CD4-positive, alpha-beta T cell (primary cell): ENCODE measurements at regions not wholly inside any gene's neighbourhood (a gene's known extent, or its start where the extent isn't known, plus 50 kb on each side); places are given as distances from the start of the nearest gene placed in this dataset.

ENCODE experiments used
- ATAC-seq: fragments of 200-7000 bp; cut with Tn5 transposase; one replicate; pipeline ENCODE4 v1.10.0; 2022; ENCODE audit warnings: mild to moderate bottlenecking; ENCODE audit not compliant: poor library complexity
- CTCF ChIA-PET: fragments of 350-600 bp; sonication (Branson Sonifier 250); formaldehyde crosslinking; loops from one replicate; lab custom pipeline; 2021; ENCODE audit warnings: antibody characterized with exemption, inconsistent platforms; lab: Charles Lee
- POLR2A ChIA-PET: fragments of 350-600 bp; sonication (Branson Sonifier 250); formaldehyde crosslinking; loops from one replicate; lab custom pipeline; 2021; ENCODE audit warnings: antibody characterized with exemption, inconsistent platforms; lab: Charles Lee
- DNase-seq, 14 experiments: peaks; one replicate each; pipeline ENCODE4 v3.0.0-alpha.2; 2013 to 2020; ENCODE audit warnings: mixed read lengths in 2 of 14
- H3K27ac ChIP-seq, 2 donors: one replicate each; pipeline versions ENCODE4 v1.5.1 to v1.7.0; 2013; ENCODE audit warnings: low read length in 2 of 2, low read depth in 1 of 2, mild to moderate bottlenecking in 1 of 2
- H3K27me3 ChIP-seq, 2 experiments: 1 replicate in 1 of 2; 2 replicates in 1 of 2; pipeline versions ENCODE4 v1.6.1 to v1.7.0; 2013; ENCODE audit warnings: low read length in 2 of 2, control low read depth in 1 of 2, mild to moderate bottlenecking in 1 of 2, moderate library complexity in 1 of 2; ENCODE audit not compliant: insufficient read depth in 2 of 2, control insufficient read depth in 1 of 2
- H3K36me3 ChIP-seq: one replicate; pipeline ENCODE4 v1.6.1; 2013; ENCODE audit warnings: low read length, control low read depth; ENCODE audit not compliant: insufficient read depth
- H3K4me1 ChIP-seq: one replicate; pipeline ENCODE4 v1.6.1; 2013; ENCODE audit warnings: low read length, control low read depth; ENCODE audit not compliant: insufficient read depth
- H3K4me3 ChIP-seq: one replicate; pipeline ENCODE4 v1.5.1; 2013; ENCODE audit warnings: mild to moderate bottlenecking, low read length, moderate library complexity
- H3K9me3 ChIP-seq, 2 experiments: 1 replicate in 1 of 2; 2 replicates in 1 of 2; pipeline versions ENCODE4 v1.6.1 to v1.7.0; 2013; ENCODE audit warnings: low read length in 2 of 2, mild to moderate bottlenecking in 2 of 2, control low read depth in 1 of 2, moderate library complexity in 1 of 2; ENCODE audit not compliant: control insufficient read depth in 1 of 2, insufficient read depth in 1 of 2
- H3K27ac Mint-ChIP-seq: one replicate; pipeline ENCODE4 v1.8.0; 2020; ENCODE audit warnings: mixed read lengths
- H3K27me3 Mint-ChIP-seq: one replicate; pipeline ENCODE4 v1.8.0; 2021; ENCODE audit warnings: mixed read lengths
- H3K36me3 Mint-ChIP-seq: one replicate; pipeline ENCODE4 v1.8.0; 2021; ENCODE audit warnings: low read depth, mixed read lengths
- H3K4me1 Mint-ChIP-seq: one replicate; pipeline ENCODE4 v1.8.0; 2021; ENCODE audit warnings: low read depth, mixed read lengths
- H3K4me3 Mint-ChIP-seq: one replicate; pipeline ENCODE4 v1.8.0; 2020; ENCODE audit warnings: mild to moderate bottlenecking, mixed read lengths
- H3K9me3 Mint-ChIP-seq: one replicate; pipeline ENCODE4 v1.8.0; 2020; ENCODE audit warnings: mixed read lengths
- CTCF ChIP-seq: fragments of 200-600 bp; IDR thresholded peaks from one replicate; pipeline ENCODE4 v1.8.0; 2022; ENCODE audit warnings: antibody characterized with exemption, mild to moderate bottlenecking
- intact Hi-C, 2 experiments: fragments of 100-400 bp; cut with DNase I in 1 of 2; cut with micrococcal nuclease in 1 of 2; formaldehyde crosslinking; loops; one replicate each; pipeline versions ENCODE4 v1.15.1 to v1.9.0; 2023 to 2025; cut with DNase I, micrococcal nuclease

GRCh38 chr3:146953511-146953981, 348.4 kb upstream of the PLSCR5 start:
- no peaks in the 10 kb centered on the region for H3K9me3 Mint-ChIP-seq
- Histone ChIP-seq H3K27me3 (no peaks in the 10 kb centered on the region), H3K4me3 (no peak overlapping the region), H3K9me3 (no peaks in the 10 kb centered on the region), H3K4me1 (no peaks in the 10 kb centered on the region), H3K27ac (no peak overlapping the region), H3K36me3 (no peaks in the 10 kb centered on the region)
- DNase-seq: no peak
- H3K4me3 Mint-ChIP-seq: no peak overlapping the region
- H3K4me1 Mint-ChIP-seq: no peaks in the 10 kb centered on the region
- H3K27me3 Mint-ChIP-seq: no peaks in the 10 kb centered on the region
- H3K36me3 Mint-ChIP-seq: no peaks in the 10 kb centered on the region
- no peak overlapping the region for H3K27ac Mint-ChIP-seq
- no peak for ATAC-seq
- ChIA-PET CTCF (no interaction called here), POLR2A (no interaction called here)
- intact Hi-C loops: no loop called here
- no peak for TF ChIP-seq CTCF

GRCh38 chr3:146948985-146949384, 343.8 kb upstream of the PLSCR5 start:
- H3K27ac Mint-ChIP-seq: no peak overlapping the region
- no peaks in the 10 kb centered on the region for H3K4me1 ChIP-seq
- ATAC-seq: no peak

GRCh38 chr3:146948186-146948585, 343.0 kb upstream of the PLSCR5 start:
- Mint-ChIP-seq H3K27ac (no peak overlapping the region), H3K27me3 (no peaks in the 10 kb centered on the region), H3K9me3 (peaks cover 5% of the 10 kb centered on the region), H3K36me3 (no peaks in the 10 kb centered on the region), H3K4me3 (no peak overlapping the region), H3K4me1 (no peaks in the 10 kb centered on the region)
- Histone ChIP-seq H3K27ac (no peak overlapping the region), H3K9me3 (no peaks in the 10 kb centered on the region), H3K4me3 (no peak overlapping the region), H3K36me3 (no peaks in the 10 kb centered on the region), H3K27me3 (no peaks in the 10 kb centered on the region), H3K4me1 (no peaks in the 10 kb centered on the region)
- ATAC-seq: no peak
- intact Hi-C loops: no loop called here
- no peak for TF ChIP-seq CTCF
- CTCF ChIA-PET: no interaction called here
- DNase-seq: no peak
- POLR2A ChIA-PET: no interaction called here

More at GRCh38 chr3:146948985-146949384, 343.8 kb upstream of the PLSCR5 start:
- no peak overlapping the region for H3K4me3 ChIP-seq
- ChIA-PET CTCF (no interaction called here), POLR2A (no interaction called here)
- DNase-seq: no peak
- H3K9me3 ChIP-seq: no peaks in the 10 kb centered on the region
- H3K27me3 ChIP-seq: no peaks in the 10 kb centered on the region
- no peak for TF ChIP-seq CTCF
- H3K36me3 ChIP-seq: no peaks in the 10 kb centered on the region
- intact Hi-C loops: no loop called here
- H3K4me1 Mint-ChIP-seq: no peaks in the 10 kb centered on the region
- H3K27ac ChIP-seq: no peak overlapping the region
- no peaks in the 10 kb centered on the region for H3K27me3 Mint-ChIP-seq
- H3K4me3 Mint-ChIP-seq: no peak overlapping the region
- H3K36me3 Mint-ChIP-seq: no peaks in the 10 kb centered on the region
- H3K9me3 Mint-ChIP-seq: peaks cover 3% of the 10 kb centered on the region
